Retinal pigment epithelial cell (primary cell): ENCODE measurements at regions not wholly inside any gene's neighbourhood (a gene's known extent, or its start where the extent isn't known, plus 50 kb on each side); places are given as distances from the start of the nearest gene placed in this dataset.
"Not testable (repeated sequence)": the region's sequence is repeated elsewhere in the genome, so short reads cannot be mapped to it uniquely, and the experiment has no call there.

ENCODE experiments used
- DNase-seq: peaks from one replicate; pipeline ENCODE4 v3.0.0-alpha.2; 2010; ENCODE audit warnings: low read depth
- H3K4me3 ChIP-seq: 2 replicates; pipeline ENCODE4 v1.5.1; 2011; ENCODE audit warnings: mild to moderate bottlenecking, low read length, control low read depth, moderate library complexity
- CTCF ChIP-seq: conservative IDR thresholded peaks from 2 replicates; pipeline ENCODE4 v1.5.1; 2011; ENCODE audit warnings: low read depth, low read length, control low read depth, inconsistent platforms

GRCh38 chr5:154646745-154647113, 108.4 kb upstream of the LARP1 start:
- no peak for TF ChIP-seq CTCF
- no peak overlapping the region for H3K4me3 ChIP-seq
- no peak for DNase-seq

- H3K4me3 ChIP-seq, result no peak overlapping the region
- no peak for TF ChIP-seq CTCF
- no peak for DNase-seq
Measured at GRCh38 chr5:154644745-154645411, 110.3 kb upstream of the LARP1 start.

- TF ChIP-seq CTCF, result peak; percentile 51
- DNase-seq, result no peak
- H3K4me3 ChIP-seq, result no peak overlapping the region
Measured at GRCh38 chr5:154642499-154643245, 112.5 kb upstream of the LARP1 start.

- not testable (repeated sequence) for H3K4me3 ChIP-seq, DNase-seq
- peak; percentile 46 for TF ChIP-seq CTCF
Measured at GRCh38 chr5:154640213-154640831, 114.9 kb upstream of the LARP1 start.

- DNase-seq, H3K4me3 ChIP-seq: not testable (repeated sequence)
Measured at GRCh38 chr5:154636786-154637185, 118.4 kb upstream of the LARP1 start.

DNA sequence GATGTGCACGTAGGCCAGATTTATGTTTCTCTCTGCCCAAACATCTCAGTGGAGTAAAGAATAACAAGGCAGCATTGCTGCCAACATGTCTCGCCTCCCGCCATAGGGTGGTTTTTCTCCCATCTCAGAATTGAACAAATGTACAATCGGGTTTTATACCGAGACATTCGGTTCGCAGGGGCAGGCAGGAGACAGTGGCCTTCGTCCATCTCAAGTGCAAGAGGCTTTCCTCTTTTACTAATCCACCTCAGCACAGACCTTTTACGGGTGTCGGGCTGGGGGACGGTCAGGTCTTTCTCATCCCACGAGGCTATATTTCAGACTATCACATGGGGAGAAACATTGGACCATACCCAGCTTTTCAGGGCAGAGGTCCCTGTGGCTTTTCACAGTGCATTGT, 118.9 kb upstream of the LARP1 start:
- H3K4me3 ChIP-seq, DNase-seq: not testable (repeated sequence)

DNA sequence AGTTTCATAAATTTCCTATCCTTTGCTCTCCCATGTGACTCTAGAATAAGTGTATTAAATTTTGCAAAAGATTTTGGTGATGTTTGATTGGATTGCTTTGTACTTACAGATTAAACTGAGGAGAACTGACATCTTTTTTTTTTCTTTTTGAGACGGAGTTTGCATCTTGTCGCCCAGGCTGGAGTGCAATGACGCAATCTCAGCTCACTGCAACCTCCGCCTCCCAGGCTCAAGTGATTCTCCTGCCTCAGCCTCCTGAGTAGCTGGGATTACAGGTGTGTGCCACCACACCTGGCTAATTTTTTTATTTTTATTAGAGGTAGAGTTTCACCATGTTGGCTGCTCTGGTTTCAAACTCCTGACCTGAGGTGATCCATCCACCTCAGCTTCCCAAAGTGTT, 121.4 kb upstream of the LARP1 start:
- not testable (repeated sequence) for DNase-seq, H3K4me3 ChIP-seq

GRCh38 chr5:154631141-154631540, 124.0 kb upstream of the LARP1 start:
- DNase-seq, result no peak
- H3K4me3 ChIP-seq, result no peak overlapping the region
- TF ChIP-seq CTCF, result no peak
